ENCODE measurements at regions not wholly inside any gene's neighbourhood (a gene's known extent, or its start where the extent isn't known, plus 50 kb on each side); places are given as distances from the start of the nearest gene placed in this dataset.

- no peak for DNase-seq
These were observed 1507.1 kb downstream of the UQCRFS1 start for GRCh38 chr19:27705896-27706295.

GRCh38 chr19:27694361-27695055 lies 1518.4 kb downstream of the UQCRFS1 start:
- DNase-seq, result no peak

- no peak for DNase-seq
These were observed 1521.0 kb downstream of the UQCRFS1 start for GRCh38 chr19:27691991-27692390.

GRCh38 chr19:27689734-27690241 lies 1523.2 kb downstream of the UQCRFS1 start:
- DNase-seq, result no peak

GRCh38 chr19:27684293-27684692 lies 1528.7 kb downstream of the UQCRFS1 start:
- DNase-seq, result no peak

- DNase-seq, result no peak
These were observed 1531.0 kb downstream of the UQCRFS1 start for GRCh38 chr19:27681972-27682371.

- no peak for DNase-seq
These were observed 1533.0 kb downstream of the UQCRFS1 start for GRCh38 chr19:27679905-27680304.

- no peak for DNase-seq
These were observed 1533.6 kb downstream of the UQCRFS1 start for GRCh38 chr19:27679399-27679798.

- no peak for DNase-seq
These were observed 1536.1 kb downstream of the UQCRFS1 start for GRCh38 chr19:27676877-27677276.

- DNase-seq, result no peak
These were observed 1536.6 kb downstream of the UQCRFS1 start for GRCh38 chr19:27676334-27676733.

GRCh38 chr19:27675771-27676170 lies 1537.2 kb downstream of the UQCRFS1 start:
- DNase-seq, result no peak

- no peak for DNase-seq
These were observed 1538.2 kb downstream of the UQCRFS1 start for GRCh38 chr19:27674701-27675100.

GRCh38 chr19:27673986-27674385 lies 1539.0 kb downstream of the UQCRFS1 start:
- no peak for DNase-seq

GRCh38 chr19:27672309-27673047 lies 1540.5 kb downstream of the UQCRFS1 start:
- no peak for DNase-seq

GRCh38 chr19:27671876-27672275 lies 1541.1 kb downstream of the UQCRFS1 start:
- no peak for DNase-seq

- DNase-seq, result no peak
These were observed 1552.5 kb downstream of the UQCRFS1 start for GRCh38 chr19:27660428-27660827.

GRCh38 chr19:27657271-27658051 lies 1555.5 kb downstream of the UQCRFS1 start:
- DNase-seq, result no peak

GRCh38 chr19:27654266-27654990 lies 1558.5 kb downstream of the UQCRFS1 start:
- DNase-seq, result no peak

- DNase-seq, result no peak
These were observed 1560.2 kb downstream of the UQCRFS1 start for GRCh38 chr19:27652796-27653195.

- DNase-seq, result no peak
These were observed 1560.7 kb downstream of the UQCRFS1 start for GRCh38 chr19:27652281-27652680.

- DNase-seq, result no peak
These were observed 1565.5 kb downstream of the UQCRFS1 start for GRCh38 chr19:27647423-27647822.

- DNase-seq, result no peak
These were observed 1577.5 kb downstream of the UQCRFS1 start for GRCh38 chr19:27635401-27635800.

GRCh38 chr19:27618006-27618405 lies 1594.9 kb downstream of the UQCRFS1 start:
- no peak for DNase-seq
